ENCODE measurements at regions not wholly inside any gene's neighbourhood (a gene's known extent, or its start where the extent isn't known, plus 50 kb on each side); places are given as distances from the start of the nearest gene placed in this dataset.

DNA sequence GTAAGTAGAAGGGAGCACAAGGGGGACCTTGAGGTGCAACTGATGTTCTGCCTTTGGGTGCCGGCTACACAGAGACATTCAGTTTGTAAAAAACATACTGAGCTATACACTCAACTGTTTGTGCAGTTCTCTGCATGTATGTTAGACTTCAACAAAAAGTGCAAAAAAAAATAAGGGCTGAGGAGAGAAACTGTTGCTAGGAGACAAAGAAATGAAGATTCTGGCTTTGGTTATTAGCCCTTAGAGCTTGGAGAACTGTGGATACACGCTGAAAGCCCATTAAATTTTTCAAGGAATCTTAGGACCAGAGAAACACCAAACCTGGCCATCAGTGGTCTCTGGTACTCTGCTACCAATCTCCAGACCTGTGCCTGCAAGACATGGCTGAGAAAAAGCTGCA, 207.6 kb upstream of the NSMCE3 start:
- WGBS (ENCODE audit: extremely low coverage, insufficient read length, low lambda C conversion rate) = no CpG with 5 or more reads among the region's 2 CpGs
- no peaks in the 10 kb centered on the region for H3K36me3 Mint-ChIP-seq (ENCODE audit: insufficient read depth in 1 of 3, low read depth in 3 of 3)
- no peak overlapping the region for H3K4me2 ChIP-seq (ENCODE audit: insufficient read depth, insufficient read length, low read length)
- no peak overlapping the region for H3K4ac ChIP-seq (ENCODE audit: low read depth, low read length)
- H3K9me3 Mint-ChIP-seq = no peaks in the 10 kb centered on the region; a peak in 1 of 5 replicates
- no peak overlapping the region for H3K56ac ChIP-seq (ENCODE audit: insufficient read length, low read depth, low read length)
- H3K9me3 ChIP-seq (ENCODE audit: control insufficient read depth, low read depth, low read length) = no peaks in the 10 kb centered on the region
- no peak overlapping the region for H2BK12ac ChIP-seq (ENCODE audit: insufficient read length, low read depth, low read length)
- H3K79me1 ChIP-seq (ENCODE audit: insufficient read depth, low read depth, low read length, poor library complexity, severe bottlenecking) = no peaks in the 10 kb centered on the region
- H3K4me1 ChIP-seq (ENCODE audit: insufficient read depth, low read length) = peaks cover 4% of the 10 kb centered on the region; the same call in 1 of the 2 replicates
- no peak overlapping the region for H2AK5ac ChIP-seq (ENCODE audit: insufficient read length, low read length)
- no peak overlapping the region for H4K8ac ChIP-seq (replicated peaks; ENCODE audit: insufficient read length, low read depth, low read length)
- H4K5ac ChIP-seq (ENCODE audit: insufficient read length, low read depth, low read length) = no peak overlapping the region
- no peak overlapping the region for H2BK5ac ChIP-seq (ENCODE audit: insufficient read length, low read length)
- no peak overlapping the region for H2BK15ac ChIP-seq (ENCODE audit: low read depth, low read length)
- no peak overlapping the region for H3K18ac ChIP-seq (ENCODE audit: insufficient read length, low read depth, low read length)
- peaks cover 2% of the 10 kb centered on the region for H4K20me1 ChIP-seq (ENCODE audit: control insufficient read depth, insufficient read depth, insufficient read length)
- no peaks in the 10 kb centered on the region for H3K23me2 ChIP-seq (ENCODE audit: insufficient read length, low read depth, low read length, poor library complexity, severe bottlenecking)
- H2BK120ac ChIP-seq (ENCODE audit: low read depth, low read length, poor library complexity, severe bottlenecking) = no peak overlapping the region
- H3K14ac ChIP-seq (ENCODE audit: insufficient read depth, low read length) = no peak overlapping the region
- TF ChIP-seq, protein P1, sequence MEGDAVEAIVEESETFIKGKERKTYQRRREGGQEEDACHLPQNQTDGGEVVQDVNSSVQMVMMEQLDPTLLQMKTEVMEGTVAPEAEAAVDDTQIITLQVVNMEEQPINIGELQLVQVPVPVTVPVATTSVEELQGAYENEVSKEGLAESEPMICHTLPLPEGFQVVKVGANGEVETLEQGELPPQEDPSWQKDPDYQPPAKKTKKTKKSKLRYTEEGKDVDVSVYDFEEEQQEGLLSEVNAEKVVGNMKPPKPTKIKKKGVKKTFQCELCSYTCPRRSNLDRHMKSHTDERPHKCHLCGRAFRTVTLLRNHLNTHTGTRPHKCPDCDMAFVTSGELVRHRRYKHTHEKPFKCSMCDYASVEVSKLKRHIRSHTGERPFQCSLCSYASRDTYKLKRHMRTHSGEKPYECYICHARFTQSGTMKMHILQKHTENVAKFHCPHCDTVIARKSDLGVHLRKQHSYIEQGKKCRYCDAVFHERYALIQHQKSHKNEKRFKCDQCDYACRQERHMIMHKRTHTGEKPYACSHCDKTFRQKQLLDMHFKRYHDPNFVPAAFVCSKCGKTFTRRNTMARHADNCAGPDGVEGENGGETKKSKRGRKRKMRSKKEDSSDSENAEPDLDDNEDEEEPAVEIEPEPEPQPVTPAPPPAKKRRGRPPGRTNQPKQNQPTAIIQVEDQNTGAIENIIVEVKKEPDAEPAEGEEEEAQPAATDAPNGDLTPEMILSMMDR (conservative IDR thresholded peaks at IDR 0.05) = no peak
- H3K9ac ChIP-seq (ENCODE audit: extremely low read depth, insufficient read length, low read length) = no peak overlapping the region
- no peak overlapping the region for H3T11ph ChIP-seq (ENCODE audit: low read length)
- H3K27me3 ChIP-seq (ENCODE audit: insufficient read depth, low read length) = no peaks in the 10 kb centered on the region
- no peak overlapping the region for H4K91ac ChIP-seq (ENCODE audit: insufficient read length, low read depth, low read length)
- H3K27ac Mint-ChIP-seq = peak overlapping the region in 1 of 3 experiments; percentile 52; a peak in 1 of 7 replicates
- H3K27me3 Mint-ChIP-seq (ENCODE audit: low read depth) = no peaks in the 10 kb centered on the region; the same call in 1 of the 2 replicates
- DNase-seq = no peak
- no peak overlapping the region for H2BK20ac ChIP-seq (ENCODE audit: low read depth, low read length, poor library complexity, severe bottlenecking)
- H3K27ac ChIP-seq (ENCODE audit: insufficient read length, low read depth, low read length) = no peak overlapping the region
- no peak overlapping the region for H2AFZ ChIP-seq (ENCODE audit: low read length)
- no peak overlapping the region for H3K23ac ChIP-seq (ENCODE audit: insufficient read length, low read depth, low read length)
- H3K4me1 Mint-ChIP-seq = peaks cover 4 to 17% of the 10 kb centered on the region in 2 experiments; a peak in 3 of 4 replicates
- no peak overlapping the region for H3K4me3 Mint-ChIP-seq
- H3K79me2 ChIP-seq (ENCODE audit: insufficient read depth, low read length) = peaks cover 1% of the 10 kb centered on the region; the same call in 1 of the 2 replicates

All from H9 (cell line).